ENCODE measurements at regions not wholly inside any gene's neighbourhood (a gene's known extent, or its start where the extent isn't known, plus 50 kb on each side); places are given as distances from the start of the nearest gene placed in this dataset.
A peak's percentile ranks its signal among the peaks of the same experiment; 100 is the strongest.
"Not testable (repeated sequence)": the region's sequence is repeated elsewhere in the genome, so short reads cannot be mapped to it uniquely, and the experiment has no call there.

- not testable (repeated sequence) for DNase-seq
Observed at GRCh38 chr9:94387338-94388010, 59.0 kb upstream of the NUTM2F start.

- DNase-seq: not testable (repeated sequence)
Observed at GRCh38 chr9:94388011-94388406, 59.6 kb upstream of the NUTM2F start.

GRCh38 chr9:94390425-94391098 lies 62.1 kb upstream of the NUTM2F start:
- not testable (repeated sequence) for DNase-seq

GRCh38 chr9:94392971-94393624 lies 64.7 kb upstream of the NUTM2F start:
- DNase-seq: not testable (repeated sequence)

- not testable (repeated sequence) for DNase-seq
Observed at GRCh38 chr9:94397766-94398379, 69.4 kb upstream of the NUTM2F start.

- not testable (repeated sequence) for DNase-seq
Observed at GRCh38 chr9:94400461-94400860, 72.0 kb upstream of the NUTM2F start.

- DNase-seq: not testable (repeated sequence)
Observed at GRCh38 chr9:94402795-94403194, 74.4 kb upstream of the NUTM2F start.

- peak; percentile 4 for DNase-seq
Observed at GRCh38 chr9:94403571-94403970, 75.1 kb upstream of the NUTM2F start.

- DNase-seq: not testable (repeated sequence)
Observed at GRCh38 chr9:94413665-94414064, 85.2 kb upstream of the NUTM2F start.

GRCh38 chr9:94415111-94415510 lies 86.7 kb upstream of the NUTM2F start:
- DNase-seq: not testable (repeated sequence)

GRCh38 chr9:94420098-94420497 lies 91.7 kb upstream of the NUTM2F start:
- DNase-seq: not testable (repeated sequence)

GRCh38 chr9:94421951-94422350 lies 93.5 kb upstream of the NUTM2F start:
- DNase-seq: not testable (repeated sequence)

GRCh38 chr9:94425312-94425711 lies 96.9 kb upstream of the NUTM2F start:
- not testable (repeated sequence) for DNase-seq

GRCh38 chr9:94437128-94437527 lies 108.7 kb upstream of the NUTM2F start:
- not testable (repeated sequence) for DNase-seq

- DNase-seq: not testable (repeated sequence)
Observed at GRCh38 chr9:94438336-94438735, 109.9 kb upstream of the NUTM2F start.

- DNase-seq: not testable (repeated sequence)
Observed at GRCh38 chr9:94441146-94441545, 112.7 kb upstream of the NUTM2F start.

GRCh38 chr9:94441796-94442195 lies 113.1 kb upstream of the PCAT7 start:
- DNase-seq: no peak

- DNase-seq: no peak
Observed at GRCh38 chr9:94443032-94443722, 111.7 kb upstream of the PCAT7 start.

GRCh38 chr9:94445863-94446262 lies 109.0 kb upstream of the PCAT7 start:
- no peak for DNase-seq

GRCh38 chr9:94449486-94449885 lies 105.4 kb upstream of the PCAT7 start:
- no peak for DNase-seq

- DNase-seq: no peak
Observed at GRCh38 chr9:94464790-94465189, 90.1 kb upstream of the PCAT7 start.

GRCh38 chr9:94472063-94472462 lies 82.8 kb upstream of the PCAT7 start:
- not testable (repeated sequence) for DNase-seq

Data from fibroblast of skin of abdomen (primary cell).